HepG2 (cell line): ENCODE measurements at regions not wholly inside any gene's neighbourhood (a gene's known extent, or its start where the extent isn't known, plus 50 kb on each side); places are given as distances from the start of the nearest gene placed in this dataset.

ENCODE experiments used
- ATAC-seq: fragments of 200-7000 bp; cut with Tn5 transposase; 3 replicates; pipeline ENCODE4 v1.9.1; 2020; ENCODE audit warnings: mild to moderate bottlenecking, moderate library complexity
- BruUV-seq: library from RNA; stranded (reverse); fragments of 400-500 nt; replicated peaks from 2 replicates; lab custom pipeline; 2021; lab: Mats Ljungman, UMichigan
- CTCF ChIA-PET: fragments of 300-600 bp; formaldehyde crosslinking; extraction: SDS; loops from one replicate; lab custom pipeline; 2021; ENCODE audit warnings: low total read pairs, inconsistent platforms, low intra/inter-chr PET ratio; lab: Yijun Ruan, JAX
- POLR2A ChIA-PET: fragments of 350-600 bp; sonication (Branson Sonifier 250); formaldehyde crosslinking; loops from one replicate; lab custom pipeline; 2020; ENCODE audit warnings: antibody characterized with exemption, inconsistent platforms; lab: Yijun Ruan, JAX
- DNase-seq: peaks from one replicate; pipeline ENCODE4 v3.0.0-alpha.2; 2015; ENCODE audit warnings: low spot score
- FAIRE-seq: peaks from 3 replicates; lab custom pipeline; 2011; peaks lifted over from hg19 to GRCh38; lab: Jason Lieb, UNC
- H2AFZ ChIP-seq: one replicate; pipeline ENCODE4 v1.6.1; 2011; ENCODE audit warnings: low read length, inconsistent platforms
- H3K27ac ChIP-seq: fragments of 300-600 bp; 3 replicates; pipeline ENCODE4 v1.8.0; 2011; ENCODE audit warnings: mixed run types, mild to moderate bottlenecking, mixed read lengths, low read length, inconsistent platforms; ENCODE audit not compliant: insufficient read depth; ENCODE audit errors: extremely low read length
- H3K27me3 ChIP-seq, 2 experiments: fragments of 200-600 bp in 1 of 2; 2 replicates in 1 of 2; 3 replicates in 1 of 2; pipeline versions ENCODE4 v1.6.0 to v1.8.0; 2011; ENCODE audit warnings: low read length in 2 of 2, mild to moderate bottlenecking in 2 of 2, moderate library complexity in 2 of 2, inconsistent platforms in 1 of 2; ENCODE audit not compliant: insufficient read depth in 2 of 2, control insufficient read depth in 1 of 2
- H3K36me3 ChIP-seq, 2 experiments: fragments of 200-600 bp in 1 of 2; replicated peaks in 1 of 2; 2 replicates in 1 of 2; 3 replicates in 1 of 2; pipeline versions ENCODE4 v1.5.1 to v1.8.0; 2011; ENCODE audit warnings: low read length in 2 of 2, inconsistent platforms in 1 of 2; ENCODE audit not compliant: insufficient read depth in 2 of 2, control insufficient read depth in 1 of 2
- H3K4me1 ChIP-seq: 2 replicates; pipeline ENCODE4 v1.5.1; 2012; ENCODE audit warnings: low read length, inconsistent platforms; ENCODE audit not compliant: insufficient read depth
- H3K4me2 ChIP-seq: 2 replicates; pipeline ENCODE4 v1.6.0; 2011; ENCODE audit warnings: low read depth, low read length, inconsistent platforms
- H3K4me3 ChIP-seq, 3 experiments: fragments of 200-600 bp in 1 of 3; sonication (generic), shearing (Covaris generic) in 1 of 3; replicated peaks in 1 of 3; 2 replicates each; pipeline ENCODE4 v1.5.1; 2011 to 2016; ENCODE audit warnings: low read length in 3 of 3, inconsistent platforms in 2 of 3, low read depth in 2 of 3, mild to moderate bottlenecking in 2 of 3, control low read depth in 1 of 3, mixed read lengths in 1 of 3; ENCODE audit not compliant: insufficient read depth in 1 of 3
- H3K79me2 ChIP-seq: one replicate; pipeline ENCODE4 v1.6.1; 2011; ENCODE audit warnings: low read length, inconsistent platforms; ENCODE audit not compliant: insufficient read depth
- H3K9ac ChIP-seq: 2 replicates; pipeline ENCODE4 v1.6.0; 2011; ENCODE audit warnings: mild to moderate bottlenecking, low read depth, low read length, inconsistent platforms; ENCODE audit not compliant: insufficient read depth
- H3K9me3 ChIP-seq: 2 replicates; pipeline ENCODE4 v1.5.1; 2012; ENCODE audit warnings: mild to moderate bottlenecking, low read length
- H4K20me1 ChIP-seq: 2 replicates; pipeline ENCODE4 v1.6.0; 2011; ENCODE audit warnings: inconsistent platforms, mild to moderate bottlenecking, low read length, moderate library complexity; ENCODE audit not compliant: insufficient read depth
- MBNL3 ChIP-seq: fragments of 250-450 bp; sonication (Bioruptor Pico); conservative IDR thresholded peaks from 2 replicates; pipeline ENCODE4 v1.8.0; 2022; ENCODE audit warnings: mild to moderate bottlenecking, inconsistent platforms
- RBM39 ChIP-seq: fragments of 200-400 bp; formaldehyde crosslinking; IDR thresholded peaks from one replicate; pipeline ENCODE4 v1.6.1; 2018; ENCODE audit warnings: antibody characterized with exemption, mild to moderate bottlenecking, low read depth, low read length; ENCODE audit not compliant: poor library complexity, severe bottlenecking
- SNAPC2 ChIP-seq: sonication (generic); formaldehyde crosslinking; IDR thresholded peaks from 2 replicates; pipeline ENCODE4 v1.8.1; 2022; ENCODE audit warnings: mild to moderate bottlenecking, missing genetic modification reagents
- TP53 ChIP-seq: sonication (generic); formaldehyde crosslinking; conservative IDR thresholded peaks from 2 replicates; pipeline ENCODE4 v1.4.0; 2020; ENCODE audit warnings: missing genetic modification reagents
- ZNF160 ChIP-seq: sonication (generic); formaldehyde crosslinking; IDR thresholded peaks from 2 replicates; pipeline ENCODE4 v1.8.0; 2022; ENCODE audit warnings: mild to moderate bottlenecking, inconsistent platforms, missing genetic modification reagents
- ZNF629 ChIP-seq: sonication (generic); formaldehyde crosslinking; conservative IDR thresholded peaks from 2 replicates; pipeline ENCODE4 v1.5.0; 2020; ENCODE audit warnings: missing genetic modification reagents
- ZNF891 ChIP-seq: sonication (generic); formaldehyde crosslinking; IDR thresholded peaks from 2 replicates; pipeline ENCODE4 v1.5.0; 2020; ENCODE audit warnings: mild to moderate bottlenecking, missing genetic modification reagents
- WGBS: methylation state at CpG from one replicate; pipeline ENCODE4 v1.1.6; 2017; ENCODE audit warnings: low lambda C conversion rate; 5-methylcytosine and 5-hydroxymethylcytosine counted together
- in situ Hi-C: cut with HindIII; loops from 2 replicates; pipeline ENCODE4 v1.10.0; 2017; ENCODE audit warnings: low pct_unique_long_range_greater_than_20kb; ENCODE audit not compliant: extremely low pct_ligation_motif_present
- intact Hi-C: fragments of 100-400 bp; cut with micrococcal nuclease; formaldehyde crosslinking; loops from one replicate; pipeline ENCODE4 v1.10.0; 2022; ENCODE audit not compliant: unreplicated experiment
- TF ChIP-seq, protein P1 (sequence below): sonication (generic); formaldehyde crosslinking; IDR thresholded peaks from 2 replicates; pipeline ENCODE4 v1.4.0; 2020; ENCODE audit warnings: missing genetic modification reagents, borderline replicate concordance
- TF ChIP-seq, protein P2 (sequence below): sonication (generic); formaldehyde crosslinking; IDR thresholded peaks from 2 replicates; pipeline ENCODE4 v1.4.0; 2020; ENCODE audit warnings: missing genetic modification reagents
- TF ChIP-seq, protein P3 (sequence below): IDR thresholded peaks from 2 replicates; pipeline ENCODE4 v1.4.0; 2020; ENCODE audit warnings: mild to moderate bottlenecking, missing genetic modification reagents
- TF ChIP-seq, protein P4 (sequence below): sonication (generic); formaldehyde crosslinking; IDR thresholded peaks from 2 replicates; pipeline ENCODE4 v1.5.0; 2020; ENCODE audit warnings: missing genetic modification reagents, mild to moderate bottlenecking, borderline replicate concordance

DNA sequence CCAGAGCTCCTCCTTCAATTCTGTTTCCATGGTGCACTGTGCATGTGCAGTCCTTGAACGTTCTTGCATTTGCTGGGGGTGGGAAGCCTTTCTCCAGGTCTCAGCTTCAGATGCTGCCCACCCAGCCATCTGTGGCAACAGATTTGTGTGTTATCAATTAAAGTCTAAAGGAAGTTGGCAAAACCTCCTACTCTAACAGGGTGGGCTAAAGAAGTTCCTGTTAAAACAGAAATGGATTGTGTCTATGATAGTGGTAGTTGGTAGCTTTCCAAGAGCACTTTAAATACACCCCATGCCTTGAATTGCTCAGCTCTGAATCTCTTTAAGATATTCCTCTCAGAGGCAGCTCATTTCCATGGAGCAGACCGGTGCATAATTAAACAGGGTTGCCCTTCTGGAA lies 488.0 kb upstream of the SUCLG2 start:
- Histone ChIP-seq H3K9me3 (no peaks in the 10 kb centered on the region), H3K9ac (no peak overlapping the region), H3K4me1 (no peaks in the 10 kb centered on the region), H3K4me2 (no peak overlapping the region), H3K79me2 (no peaks in the 10 kb centered on the region), H3K4me3 (no peak overlapping the region), H3K27ac (no peak overlapping the region), H2AFZ (no peak overlapping the region), H4K20me1 (no peaks in the 10 kb centered on the region), H3K27me3 (no peaks in the 10 kb centered on the region), H3K36me3 (no peaks in the 10 kb centered on the region)
- intact Hi-C loops (no loop called here), in situ Hi-C loops (no loop called here)
- ChIA-PET POLR2A (no interaction called here), CTCF (no interaction called here)
- FAIRE-seq: no peak
- TF ChIP-seq MBNL3 (CRISPR knock-in tag) (no peak), ZNF629 (CRISPR knock-in tag) (no peak), SNAPC2 (CRISPR knock-in tag) (no peak), RBM39 (no peak), TP53 (no peak), ZNF160 (CRISPR knock-in tag) (no peak), ZNF891 (CRISPR knock-in tag) (no peak)
- TF ChIP-seq, protein P1, sequence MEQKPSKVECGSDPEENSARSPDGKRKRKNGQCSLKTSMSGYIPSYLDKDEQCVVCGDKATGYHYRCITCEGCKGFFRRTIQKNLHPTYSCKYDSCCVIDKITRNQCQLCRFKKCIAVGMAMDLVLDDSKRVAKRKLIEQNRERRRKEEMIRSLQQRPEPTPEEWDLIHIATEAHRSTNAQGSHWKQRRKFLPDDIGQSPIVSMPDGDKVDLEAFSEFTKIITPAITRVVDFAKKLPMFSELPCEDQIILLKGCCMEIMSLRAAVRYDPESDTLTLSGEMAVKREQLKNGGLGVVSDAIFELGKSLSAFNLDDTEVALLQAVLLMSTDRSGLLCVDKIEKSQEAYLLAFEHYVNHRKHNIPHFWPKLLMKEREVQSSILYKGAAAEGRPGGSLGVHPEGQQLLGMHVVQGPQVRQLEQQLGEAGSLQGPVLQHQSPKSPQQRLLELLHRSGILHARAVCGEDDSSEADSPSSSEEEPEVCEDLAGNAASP (CRISPR knock-in tag): no peak
- TF ChIP-seq, protein P2, sequence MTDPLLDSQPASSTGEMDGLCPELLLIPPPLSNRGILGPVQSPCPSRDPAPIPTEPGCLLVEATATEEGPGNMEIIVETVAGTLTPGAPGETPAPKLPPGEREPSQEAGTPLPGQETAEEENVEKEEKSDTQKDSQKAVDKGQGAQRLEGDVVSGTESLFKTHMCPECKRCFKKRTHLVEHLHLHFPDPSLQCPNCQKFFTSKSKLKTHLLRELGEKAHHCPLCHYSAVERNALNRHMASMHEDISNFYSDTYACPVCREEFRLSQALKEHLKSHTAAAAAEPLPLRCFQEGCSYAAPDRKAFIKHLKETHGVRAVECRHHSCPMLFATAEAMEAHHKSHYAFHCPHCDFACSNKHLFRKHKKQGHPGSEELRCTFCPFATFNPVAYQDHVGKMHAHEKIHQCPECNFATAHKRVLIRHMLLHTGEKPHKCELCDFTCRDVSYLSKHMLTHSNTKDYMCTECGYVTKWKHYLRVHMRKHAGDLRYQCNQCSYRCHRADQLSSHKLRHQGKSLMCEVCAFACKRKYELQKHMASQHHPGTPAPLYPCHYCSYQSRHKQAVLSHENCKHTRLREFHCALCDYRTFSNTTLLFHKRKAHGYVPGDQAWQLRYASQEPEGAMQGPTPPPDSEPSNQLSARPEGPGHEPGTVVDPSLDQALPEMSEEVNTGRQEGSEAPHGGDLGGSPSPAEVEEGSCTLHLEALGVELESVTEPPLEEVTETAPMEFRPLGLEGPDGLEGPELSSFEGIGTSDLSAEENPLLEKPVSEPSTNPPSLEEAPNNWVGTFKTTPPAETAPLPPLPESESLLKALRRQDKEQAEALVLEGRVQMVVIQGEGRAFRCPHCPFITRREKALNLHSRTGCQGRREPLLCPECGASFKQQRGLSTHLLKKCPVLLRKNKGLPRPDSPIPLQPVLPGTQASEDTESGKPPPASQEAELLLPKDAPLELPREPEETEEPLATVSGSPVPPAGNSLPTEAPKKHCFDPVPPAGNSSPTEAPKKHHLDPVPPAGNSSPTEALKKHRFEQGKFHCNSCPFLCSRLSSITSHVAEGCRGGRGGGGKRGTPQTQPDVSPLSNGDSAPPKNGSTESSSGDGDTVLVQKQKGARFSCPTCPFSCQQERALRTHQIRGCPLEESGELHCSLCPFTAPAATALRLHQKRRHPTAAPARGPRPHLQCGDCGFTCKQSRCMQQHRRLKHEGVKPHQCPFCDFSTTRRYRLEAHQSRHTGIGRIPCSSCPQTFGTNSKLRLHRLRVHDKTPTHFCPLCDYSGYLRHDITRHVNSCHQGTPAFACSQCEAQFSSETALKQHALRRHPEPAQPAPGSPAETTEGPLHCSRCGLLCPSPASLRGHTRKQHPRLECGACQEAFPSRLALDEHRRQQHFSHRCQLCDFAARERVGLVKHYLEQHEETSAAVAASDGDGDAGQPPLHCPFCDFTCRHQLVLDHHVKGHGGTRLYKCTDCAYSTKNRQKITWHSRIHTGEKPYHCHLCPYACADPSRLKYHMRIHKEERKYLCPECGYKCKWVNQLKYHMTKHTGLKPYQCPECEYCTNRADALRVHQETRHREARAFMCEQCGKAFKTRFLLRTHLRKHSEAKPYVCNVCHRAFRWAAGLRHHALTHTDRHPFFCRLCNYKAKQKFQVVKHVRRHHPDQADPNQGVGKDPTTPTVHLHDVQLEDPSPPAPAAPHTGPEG: no peak
- TF ChIP-seq, protein P3, sequence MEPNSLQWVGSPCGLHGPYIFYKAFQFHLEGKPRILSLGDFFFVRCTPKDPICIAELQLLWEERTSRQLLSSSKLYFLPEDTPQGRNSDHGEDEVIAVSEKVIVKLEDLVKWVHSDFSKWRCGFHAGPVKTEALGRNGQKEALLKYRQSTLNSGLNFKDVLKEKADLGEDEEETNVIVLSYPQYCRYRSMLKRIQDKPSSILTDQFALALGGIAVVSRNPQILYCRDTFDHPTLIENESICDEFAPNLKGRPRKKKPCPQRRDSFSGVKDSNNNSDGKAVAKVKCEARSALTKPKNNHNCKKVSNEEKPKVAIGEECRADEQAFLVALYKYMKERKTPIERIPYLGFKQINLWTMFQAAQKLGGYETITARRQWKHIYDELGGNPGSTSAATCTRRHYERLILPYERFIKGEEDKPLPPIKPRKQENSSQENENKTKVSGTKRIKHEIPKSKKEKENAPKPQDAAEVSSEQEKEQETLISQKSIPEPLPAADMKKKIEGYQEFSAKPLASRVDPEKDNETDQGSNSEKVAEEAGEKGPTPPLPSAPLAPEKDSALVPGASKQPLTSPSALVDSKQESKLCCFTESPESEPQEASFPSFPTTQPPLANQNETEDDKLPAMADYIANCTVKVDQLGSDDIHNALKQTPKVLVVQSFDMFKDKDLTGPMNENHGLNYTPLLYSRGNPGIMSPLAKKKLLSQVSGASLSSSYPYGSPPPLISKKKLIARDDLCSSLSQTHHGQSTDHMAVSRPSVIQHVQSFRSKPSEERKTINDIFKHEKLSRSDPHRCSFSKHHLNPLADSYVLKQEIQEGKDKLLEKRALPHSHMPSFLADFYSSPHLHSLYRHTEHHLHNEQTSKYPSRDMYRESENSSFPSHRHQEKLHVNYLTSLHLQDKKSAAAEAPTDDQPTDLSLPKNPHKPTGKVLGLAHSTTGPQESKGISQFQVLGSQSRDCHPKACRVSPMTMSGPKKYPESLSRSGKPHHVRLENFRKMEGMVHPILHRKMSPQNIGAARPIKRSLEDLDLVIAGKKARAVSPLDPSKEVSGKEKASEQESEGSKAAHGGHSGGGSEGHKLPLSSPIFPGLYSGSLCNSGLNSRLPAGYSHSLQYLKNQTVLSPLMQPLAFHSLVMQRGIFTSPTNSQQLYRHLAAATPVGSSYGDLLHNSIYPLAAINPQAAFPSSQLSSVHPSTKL (CRISPR knock-in tag): no peak
- TF ChIP-seq, protein P4, sequence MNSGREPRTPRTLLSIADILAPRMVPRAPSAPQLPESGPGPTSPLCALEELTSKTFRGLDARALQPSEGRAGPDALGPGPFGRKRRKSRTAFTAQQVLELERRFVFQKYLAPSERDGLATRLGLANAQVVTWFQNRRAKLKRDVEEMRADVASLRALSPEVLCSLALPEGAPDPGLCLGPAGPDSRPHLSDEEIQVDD: no peak
- ATAC-seq: no peak
- no peak for DNase-seq
- BruUV-seq: no TSS peak
- whole genome bisulfite sequencing: 0% methylated on average over 2 of the region's 2 CpGs
